PC-9 (cell line): ENCODE measurements at regions not wholly inside any gene's neighbourhood (a gene's known extent, or its start where the extent isn't known, plus 50 kb on each side); places are given as distances from the start of the nearest gene placed in this dataset.

ENCODE experiments used
- BruUV-seq: library from RNA; stranded (reverse); fragments of 400-500 nt; replicated peaks from 2 replicates; lab custom pipeline; 2021; lab: Mats Ljungman, UMichigan
- CTCF ChIA-PET: fragments of 300-600 bp; sonication (Branson Sonifier 250); formaldehyde crosslinking; loops from one replicate; lab custom pipeline; 2022; ENCODE audit warnings: antibody characterized with exemption; lab: Charles Lee
- POLR2A ChIA-PET: fragments of 300-600 bp; sonication (Branson Sonifier 250); formaldehyde crosslinking; loops from one replicate; lab custom pipeline; 2022; ENCODE audit warnings: antibody characterized with exemption; ENCODE audit not compliant: unreplicated experiment; lab: Charles Lee
- DNase-seq, 2 experiments: peaks; one replicate each; pipeline versions ENCODE4 v3.0.0 to v3.0.0-alpha.2; 2015 to 2022; ENCODE audit warnings: mixed read lengths in 1 of 2
- H2AFZ ChIP-seq: fragments of 200-600 bp; sonication (generic); 2 replicates; pipeline ENCODE4 v1.8.1; 2017; ENCODE audit warnings: antibody characterized with exemption
- H3F3A ChIP-seq: fragments of 200-600 bp; sonication (generic); 2 replicates; pipeline ENCODE4 v1.8.1; 2017; ENCODE audit warnings: antibody characterized with exemption, mild to moderate bottlenecking, low read depth; ENCODE audit not compliant: insufficient read depth
- H3K27ac ChIP-seq: fragments of 200-600 bp; sonication (generic); 2 replicates; pipeline ENCODE4 v1.6.1; 2016; ENCODE audit warnings: mixed run types
- H3K27me3 ChIP-seq: fragments of 200-600 bp; sonication (generic); 2 replicates; pipeline ENCODE4 v1.6.1; 2016; ENCODE audit warnings: low read depth, mixed run types; ENCODE audit not compliant: insufficient read depth
- H3K36me3 ChIP-seq: fragments of 200-600 bp; sonication (generic); 2 replicates; pipeline ENCODE4 v1.6.1; 2016; ENCODE audit warnings: low read depth, mixed run types
- H3K4me1 ChIP-seq: fragments of 200-600 bp; sonication (generic); replicated peaks from 2 replicates; pipeline ENCODE4 v1.6.1; 2016; ENCODE audit warnings: mixed run types; ENCODE audit not compliant: insufficient read depth
- H3K4me2 ChIP-seq: fragments of 200-600 bp; sonication (generic); 2 replicates; pipeline ENCODE4 v1.6.1; 2017; ENCODE audit warnings: mixed run types
- H3K4me3 ChIP-seq: fragments of 200-600 bp; sonication (generic); 2 replicates; pipeline ENCODE4 v1.6.1; 2016; ENCODE audit warnings: mixed run types
- H3K79me2 ChIP-seq: fragments of 200-600 bp; sonication (generic); 2 replicates; pipeline ENCODE4 v1.6.1; 2017; ENCODE audit warnings: low read depth, mixed run types
- H3K9me2 ChIP-seq: fragments of 200-600 bp; sonication (generic); 2 replicates; pipeline ENCODE4 v1.8.1; 2017; ENCODE audit warnings: mild to moderate bottlenecking; ENCODE audit not compliant: insufficient read depth
- H3K9me3 ChIP-seq: fragments of 200-600 bp; sonication (generic); 2 replicates; pipeline ENCODE4 v1.8.1; 2016; ENCODE audit warnings: low read depth; ENCODE audit not compliant: insufficient read depth
- H4K20me1 ChIP-seq: fragments of 200-600 bp; sonication (generic); 2 replicates; pipeline ENCODE4 v1.8.1; 2017; ENCODE audit not compliant: insufficient read depth
- CTCF ChIP-seq: fragments of 200-600 bp; sonication (generic); conservative IDR thresholded peaks from 2 replicates; pipeline ENCODE4 v1.6.1; 2017; ENCODE audit warnings: mixed run types, antibody characterized with exemption, mild to moderate bottlenecking, moderate library complexity
- EZH2 ChIP-seq: fragments of 200-600 bp; sonication (generic); IDR thresholded peaks from 2 replicates; pipeline ENCODE4 v1.8.0; 2017; ENCODE audit warnings: antibody characterized with exemption, low read depth
- intact Hi-C: fragments of 100-400 bp; cut with micrococcal nuclease; formaldehyde crosslinking; loops from one replicate; pipeline ENCODE4 v1.10.0; 2022; ENCODE audit not compliant: unreplicated experiment

DNA sequence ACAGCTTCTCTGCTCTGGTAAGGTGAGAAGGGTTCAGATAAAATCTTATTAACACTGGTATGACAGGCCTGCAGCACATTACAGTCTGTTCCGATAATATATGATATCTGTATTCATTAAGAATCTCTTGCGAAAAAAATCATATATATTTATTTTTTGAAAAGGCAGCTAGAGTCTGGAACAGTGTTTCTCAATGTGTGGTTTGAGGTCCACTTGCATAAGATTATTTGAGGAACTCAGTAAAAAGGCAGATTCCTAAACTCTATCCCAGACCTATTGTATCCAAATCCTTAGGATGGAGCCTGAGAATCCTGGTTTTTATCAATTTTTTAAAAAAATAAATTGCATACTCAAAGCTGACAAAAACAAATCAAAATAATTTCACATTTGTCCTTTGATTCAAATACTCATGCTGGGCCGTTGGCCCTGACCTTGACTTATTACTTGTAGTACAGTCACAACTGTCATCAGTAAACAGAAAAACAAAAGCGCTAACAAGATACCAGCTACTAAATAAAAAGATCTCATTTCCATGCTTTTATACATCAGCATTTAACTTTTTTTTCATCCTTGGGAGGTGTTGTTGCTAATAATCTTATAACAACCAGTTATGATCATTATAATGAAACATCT lies 60.6 kb downstream of the RGS2 start:
- no peaks in the 10 kb centered on the region for H3K27me3 ChIP-seq
- H3K36me3 ChIP-seq = no peaks in the 10 kb centered on the region
- no peaks in the 10 kb centered on the region for H3K9me3 ChIP-seq
- DNase-seq = no peak
- TF ChIP-seq CTCF (no peak), EZH2 (no peak)
- H3K4me1 ChIP-seq = no peaks in the 10 kb centered on the region
- H3K4me3 ChIP-seq = no peak overlapping the region
- H3F3A ChIP-seq = no peaks in the 10 kb centered on the region
- H3K27ac ChIP-seq = no peak overlapping the region
- CTCF ChIA-PET = no interaction called here
- no TSS peak for BruUV-seq
- H2AFZ ChIP-seq = no peak overlapping the region
- intact Hi-C loops = no loop called here
- no peak overlapping the region for H3K4me2 ChIP-seq
- no peaks in the 10 kb centered on the region for H3K79me2 ChIP-seq
- POLR2A ChIA-PET = no interaction called here
- H4K20me1 ChIP-seq = no peaks in the 10 kb centered on the region
- no peaks in the 10 kb centered on the region for H3K9me2 ChIP-seq

GRCh38 chr1:192872010-192872409 lies 63.2 kb downstream of the RGS2 start:
- no peak for TF ChIP-seq EZH2
- no TSS peak for BruUV-seq
- Histone ChIP-seq H3K9me2 (no peaks in the 10 kb centered on the region), H3F3A (no peaks in the 10 kb centered on the region), H3K4me1 (no peaks in the 10 kb centered on the region), H2AFZ (no peak overlapping the region), H4K20me1 (no peaks in the 10 kb centered on the region), H3K79me2 (no peaks in the 10 kb centered on the region), H3K4me2 (no peak overlapping the region), H3K36me3 (no peaks in the 10 kb centered on the region), H3K27ac (no peak overlapping the region), H3K9me3 (no peaks in the 10 kb centered on the region), H3K27me3 (no peaks in the 10 kb centered on the region), H3K4me3 (no peak overlapping the region)
- DNase-seq = no peak
- CTCF ChIA-PET = no interaction called here
- POLR2A ChIA-PET = no interaction called here
- intact Hi-C loops = no loop called here

GRCh38 chr1:192873836-192874235 lies 65.0 kb downstream of the RGS2 start:
- no peaks in the 10 kb centered on the region for H3K9me3 ChIP-seq
- H3F3A ChIP-seq = no peaks in the 10 kb centered on the region
- no peaks in the 10 kb centered on the region for H3K4me1 ChIP-seq
- no peaks in the 10 kb centered on the region for H3K27me3 ChIP-seq
- intact Hi-C loops = no loop called here
- H3K79me2 ChIP-seq = no peaks in the 10 kb centered on the region
- DNase-seq = no peak
- BruUV-seq = no TSS peak
- ChIA-PET POLR2A (no interaction called here), CTCF (no interaction called here)
- H4K20me1 ChIP-seq = no peaks in the 10 kb centered on the region
- H3K36me3 ChIP-seq = no peaks in the 10 kb centered on the region
- H2AFZ ChIP-seq = no peak overlapping the region
- no peak overlapping the region for H3K27ac ChIP-seq
- TF ChIP-seq CTCF (no peak), EZH2 (no peak)
- H3K4me2 ChIP-seq = no peak overlapping the region
- H3K9me2 ChIP-seq = no peaks in the 10 kb centered on the region
- H3K4me3 ChIP-seq = no peak overlapping the region

DNA sequence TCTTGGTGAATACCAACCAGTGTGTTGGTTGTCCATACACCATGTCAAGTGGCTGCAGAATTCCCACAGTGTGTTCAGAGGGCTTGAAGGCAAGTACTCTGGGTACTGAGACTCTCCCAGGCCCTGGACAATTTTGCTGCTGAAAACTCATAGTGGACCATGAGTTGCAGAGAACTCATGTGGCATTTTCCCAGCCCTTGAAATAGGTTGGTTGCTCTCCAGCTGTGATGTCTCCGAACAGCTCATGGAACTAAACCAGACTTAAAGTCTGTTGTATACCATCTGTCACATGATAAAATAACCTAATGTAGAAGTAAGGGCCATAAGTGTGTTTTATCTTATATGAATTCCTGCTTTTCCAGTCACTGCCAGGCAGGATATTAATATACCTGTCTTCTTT lies 67.8 kb downstream of the RGS2 start:
- H3K79me2 ChIP-seq = no peaks in the 10 kb centered on the region
- intact Hi-C loops = no loop called here
- H3K36me3 ChIP-seq = no peaks in the 10 kb centered on the region
- TF ChIP-seq CTCF = no peak
- no peak for TF ChIP-seq EZH2
- POLR2A ChIA-PET = no interaction called here
- H4K20me1 ChIP-seq = no peaks in the 10 kb centered on the region
- CTCF ChIA-PET = no interaction called here
- H3K9me3 ChIP-seq = no peaks in the 10 kb centered on the region
- no peak overlapping the region for H3K27ac ChIP-seq
- no peaks in the 10 kb centered on the region for H3K4me1 ChIP-seq
- no peak overlapping the region for H2AFZ ChIP-seq
- BruUV-seq = no TSS peak
- no peak overlapping the region for H3K4me3 ChIP-seq
- no peak overlapping the region for H3K4me2 ChIP-seq
- no peaks in the 10 kb centered on the region for H3K9me2 ChIP-seq
- H3K27me3 ChIP-seq = no peaks in the 10 kb centered on the region
- no peaks in the 10 kb centered on the region for H3F3A ChIP-seq
- no peak for DNase-seq
